IMR-90 (cell line): ENCODE measurements at regions not wholly inside any gene's neighbourhood (a gene's known extent, or its start where the extent isn't known, plus 50 kb on each side); places are given as distances from the start of the nearest gene placed in this dataset.

Source experiments
- CEBPB ChIP-seq: IDR thresholded peaks from 2 replicates; pipeline ENCODE4 v1.6.1; 2012; ENCODE audit warnings: low read depth, low read length, improper control_type of control experiment
- CTCF ChIP-seq: conservative IDR thresholded peaks from 2 replicates; pipeline ENCODE4 v1.5.1; 2012; ENCODE audit warnings: mild to moderate bottlenecking, low read depth, low read length, improper control_type of control experiment
- POLR2A ChIP-seq: IDR thresholded peaks from 2 replicates; pipeline ENCODE4 v1.6.1; 2012; ENCODE audit warnings: mild to moderate bottlenecking, low read depth, low read length
- TF ChIP-seq, protein P1 (sequence below): fragments of 150-350 bp; IDR thresholded peaks from 2 replicates; pipeline ENCODE4 v1.6.1; 2017; ENCODE audit warnings: mild to moderate bottlenecking, antibody characterized with exemption, low read length, low read depth

DNA sequence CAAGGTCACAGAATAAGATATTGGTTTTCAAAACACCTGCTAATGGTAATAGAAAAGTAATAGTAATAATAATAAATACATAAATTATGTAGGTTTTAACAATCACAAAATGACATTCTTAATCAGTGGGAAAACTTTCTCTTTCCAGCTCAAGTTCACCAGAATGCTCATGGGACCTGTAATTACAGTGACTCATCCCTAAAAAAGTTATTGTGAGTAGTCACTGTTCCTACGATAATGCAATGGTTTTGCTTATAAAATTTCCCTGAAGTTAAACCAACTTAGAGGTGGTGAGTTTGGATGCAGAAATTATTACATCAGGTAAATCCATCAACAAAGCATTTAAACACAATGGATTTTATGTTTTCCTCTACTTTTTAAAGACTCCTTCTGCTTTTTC is 502.3 kb downstream of the PID1 start:
- TF ChIP-seq, protein P1, sequence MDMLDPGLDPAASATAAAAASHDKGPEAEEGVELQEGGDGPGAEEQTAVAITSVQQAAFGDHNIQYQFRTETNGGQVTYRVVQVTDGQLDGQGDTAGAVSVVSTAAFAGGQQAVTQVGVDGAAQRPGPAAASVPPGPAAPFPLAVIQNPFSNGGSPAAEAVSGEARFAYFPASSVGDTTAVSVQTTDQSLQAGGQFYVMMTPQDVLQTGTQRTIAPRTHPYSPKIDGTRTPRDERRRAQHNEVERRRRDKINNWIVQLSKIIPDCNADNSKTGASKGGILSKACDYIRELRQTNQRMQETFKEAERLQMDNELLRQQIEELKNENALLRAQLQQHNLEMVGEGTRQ: no peak
- TF ChIP-seq POLR2A (no peak), CTCF (no peak), CEBPB (no peak)
